SH-SY5Y (cell line): ENCODE measurements at regions not wholly inside any gene's neighbourhood (a gene's known extent, or its start where the extent isn't known, plus 50 kb on each side); places are given as distances from the start of the nearest gene placed in this dataset.

Experiments
- GATA2 ChIP-seq: IDR thresholded peaks from 2 replicates; pipeline ENCODE4 v1.6.1; 2011; ENCODE audit warnings: mild to moderate bottlenecking, low read depth, low read length
- GATA3 ChIP-seq: IDR thresholded peaks from 2 replicates; pipeline ENCODE4 v1.6.1; 2011; ENCODE audit warnings: low read depth, mild to moderate bottlenecking, low read length, moderate library complexity

- no peak for TF ChIP-seq GATA3
- no peak for TF ChIP-seq GATA2
Observed at GRCh38 chr18:77619525-77619924, 369.9 kb downstream of the GALR1 start.
